GM12864 (cell line): ENCODE measurements at regions not wholly inside any gene's neighbourhood (a gene's known extent, or its start where the extent isn't known, plus 50 kb on each side); places are given as distances from the start of the nearest gene placed in this dataset.

ENCODE experiments used
- DNase-seq: peaks from one replicate; pipeline ENCODE4 v3.0.0-alpha.2; 2011; ENCODE audit warnings: low read depth
- H3K4me3 ChIP-seq: 2 replicates; pipeline ENCODE4 v1.5.1; 2011; ENCODE audit warnings: mild to moderate bottlenecking, low read depth, low read length, control low read depth
- TF ChIP-seq, protein P1 (sequence below): IDR thresholded peaks from 2 replicates; pipeline ENCODE4 v1.5.1; 2011; ENCODE audit warnings: low read depth, mild to moderate bottlenecking, moderate library complexity, low read length, control low read depth, inconsistent platforms; ENCODE audit errors: missing control alignments

DNA sequence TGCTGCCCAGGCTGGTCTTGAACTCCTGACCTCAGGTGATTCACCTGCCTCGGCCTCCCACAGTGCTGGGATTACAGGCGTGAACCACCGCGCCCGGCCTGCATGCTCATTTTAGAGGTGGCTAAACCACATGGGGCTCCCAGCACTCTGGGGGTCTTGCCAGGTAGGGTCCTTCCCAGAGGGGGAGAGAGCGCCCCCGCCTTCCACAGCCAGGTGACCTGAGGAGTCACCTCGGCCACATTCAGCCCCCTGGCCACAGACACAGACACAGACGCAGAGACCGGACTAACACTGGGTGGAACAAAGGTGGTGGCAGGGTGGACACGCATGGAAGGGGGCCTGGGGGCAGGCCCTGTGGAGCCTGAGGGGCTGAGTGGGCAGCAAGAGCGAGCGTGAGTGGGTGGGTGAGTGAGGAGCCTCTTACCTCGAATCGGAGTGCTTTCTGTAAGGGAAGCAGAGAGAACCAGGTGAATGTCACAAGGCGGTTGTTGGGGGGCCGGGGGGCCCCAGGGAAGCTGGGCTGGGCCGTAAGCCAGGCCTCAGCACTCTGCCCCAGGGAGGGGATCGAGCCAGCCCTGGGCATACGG, 80.1 kb downstream of the PTPRS start:
- TF ChIP-seq, protein P1, sequence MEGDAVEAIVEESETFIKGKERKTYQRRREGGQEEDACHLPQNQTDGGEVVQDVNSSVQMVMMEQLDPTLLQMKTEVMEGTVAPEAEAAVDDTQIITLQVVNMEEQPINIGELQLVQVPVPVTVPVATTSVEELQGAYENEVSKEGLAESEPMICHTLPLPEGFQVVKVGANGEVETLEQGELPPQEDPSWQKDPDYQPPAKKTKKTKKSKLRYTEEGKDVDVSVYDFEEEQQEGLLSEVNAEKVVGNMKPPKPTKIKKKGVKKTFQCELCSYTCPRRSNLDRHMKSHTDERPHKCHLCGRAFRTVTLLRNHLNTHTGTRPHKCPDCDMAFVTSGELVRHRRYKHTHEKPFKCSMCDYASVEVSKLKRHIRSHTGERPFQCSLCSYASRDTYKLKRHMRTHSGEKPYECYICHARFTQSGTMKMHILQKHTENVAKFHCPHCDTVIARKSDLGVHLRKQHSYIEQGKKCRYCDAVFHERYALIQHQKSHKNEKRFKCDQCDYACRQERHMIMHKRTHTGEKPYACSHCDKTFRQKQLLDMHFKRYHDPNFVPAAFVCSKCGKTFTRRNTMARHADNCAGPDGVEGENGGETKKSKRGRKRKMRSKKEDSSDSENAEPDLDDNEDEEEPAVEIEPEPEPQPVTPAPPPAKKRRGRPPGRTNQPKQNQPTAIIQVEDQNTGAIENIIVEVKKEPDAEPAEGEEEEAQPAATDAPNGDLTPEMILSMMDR, result no peak
- H3K4me3 ChIP-seq, result no peak overlapping the region
- DNase-seq, result no peak

DNA sequence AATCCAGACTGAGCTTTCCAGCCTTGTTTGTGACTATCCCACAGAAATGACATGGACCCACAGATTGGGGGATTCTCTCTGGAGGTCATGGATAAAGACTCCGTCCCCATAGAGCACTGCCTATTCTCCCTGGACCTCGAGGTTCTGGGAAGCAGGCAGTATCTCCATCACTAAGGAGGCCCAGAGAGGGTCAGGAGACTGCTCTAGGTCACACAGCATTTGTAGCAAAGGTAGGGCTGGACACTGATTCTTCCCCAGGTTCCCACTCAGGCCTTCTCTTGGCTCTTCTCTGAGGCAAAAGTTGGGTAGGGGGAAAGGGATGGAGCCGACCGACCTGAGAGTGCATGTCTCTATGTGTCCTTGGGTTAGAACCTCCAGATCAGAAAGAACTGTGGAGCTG, 80.9 kb downstream of the PTPRS start:
- TF ChIP-seq, protein P1, result no peak
- DNase-seq, result no peak

DNA sequence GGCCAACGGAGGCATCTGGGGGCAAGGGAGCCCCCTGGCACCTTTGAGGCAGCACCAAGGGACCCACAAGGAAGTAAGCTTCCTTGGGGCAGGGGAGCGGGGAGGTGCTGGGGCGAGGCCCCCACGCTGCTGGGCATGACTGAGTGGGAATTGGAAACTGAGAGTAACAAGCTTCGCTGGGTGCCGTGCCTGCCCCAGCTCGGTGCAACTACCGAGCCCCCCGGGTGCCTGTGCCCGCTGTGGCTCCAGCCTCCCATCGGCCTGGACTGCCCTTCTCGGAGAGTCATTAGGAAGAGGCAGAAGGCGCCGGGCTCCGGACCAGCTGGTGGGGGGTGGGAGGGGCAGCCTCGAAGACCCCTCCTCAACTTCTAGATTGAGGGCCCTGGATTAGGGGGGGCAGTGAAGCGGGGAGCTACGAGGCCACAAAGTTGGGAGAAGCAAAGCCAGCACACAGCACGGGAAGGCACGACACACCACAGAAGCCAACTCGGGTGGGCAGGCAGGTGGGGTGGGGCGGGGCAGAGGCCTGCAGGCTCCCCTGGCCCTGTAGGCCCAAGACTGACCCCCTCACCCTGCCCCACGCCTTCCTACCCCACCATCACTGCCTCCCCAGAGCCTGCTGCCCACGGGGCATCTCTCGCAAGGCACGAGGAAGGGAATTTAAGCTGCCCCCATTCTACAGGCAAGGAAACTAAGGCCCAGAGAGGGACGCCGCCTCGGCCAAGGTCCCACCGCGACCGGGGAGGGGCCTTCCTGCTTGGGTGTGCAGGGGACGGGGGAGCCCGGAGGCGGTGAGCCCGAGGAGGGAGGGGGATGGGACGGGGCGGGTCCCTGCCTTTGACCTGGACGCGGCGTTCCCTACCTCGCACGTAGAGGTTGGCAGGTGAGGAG, 83.2 kb downstream of the PTPRS start:
- no peak for DNase-seq
- no peak overlapping the region for H3K4me3 ChIP-seq
- TF ChIP-seq, protein P1, result no peak

More for the DNA sequence above, 80.9 kb downstream of the PTPRS start:
- no peak overlapping the region for H3K4me3 ChIP-seq

DNA sequence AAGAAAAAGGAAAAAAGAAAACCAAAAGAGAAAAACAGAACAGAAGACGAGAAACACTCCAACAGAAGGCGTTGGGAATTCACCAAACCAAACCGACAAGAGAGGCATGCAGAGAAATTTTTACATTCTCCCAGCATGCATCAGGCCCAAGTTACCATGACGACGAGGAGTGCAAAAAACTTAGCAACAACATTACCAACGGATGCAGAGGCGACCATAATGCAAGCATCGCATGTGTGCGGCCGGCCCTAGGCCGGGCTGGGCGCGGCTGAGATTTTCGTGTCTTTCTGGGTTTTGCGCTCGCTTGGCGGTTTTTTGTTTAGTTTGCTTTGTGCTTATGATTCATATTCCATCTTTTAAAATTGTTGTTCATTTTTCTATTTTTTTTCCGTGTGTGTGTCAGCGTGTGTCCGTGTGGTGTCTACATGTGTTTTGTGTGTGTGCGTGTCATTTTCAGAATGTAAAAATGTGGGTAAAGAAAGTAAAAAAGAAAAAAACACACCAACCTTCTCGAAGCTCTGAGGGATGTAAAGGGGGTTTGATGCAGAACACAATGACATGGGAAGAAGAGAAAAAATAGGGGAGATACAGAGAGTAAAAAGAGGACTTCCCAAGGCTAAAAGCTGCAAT, 84.9 kb downstream of the PTPRS start:
- H3K4me3 ChIP-seq, result no peak overlapping the region
- DNase-seq, result no peak
- TF ChIP-seq, protein P1, result no peak

DNA sequence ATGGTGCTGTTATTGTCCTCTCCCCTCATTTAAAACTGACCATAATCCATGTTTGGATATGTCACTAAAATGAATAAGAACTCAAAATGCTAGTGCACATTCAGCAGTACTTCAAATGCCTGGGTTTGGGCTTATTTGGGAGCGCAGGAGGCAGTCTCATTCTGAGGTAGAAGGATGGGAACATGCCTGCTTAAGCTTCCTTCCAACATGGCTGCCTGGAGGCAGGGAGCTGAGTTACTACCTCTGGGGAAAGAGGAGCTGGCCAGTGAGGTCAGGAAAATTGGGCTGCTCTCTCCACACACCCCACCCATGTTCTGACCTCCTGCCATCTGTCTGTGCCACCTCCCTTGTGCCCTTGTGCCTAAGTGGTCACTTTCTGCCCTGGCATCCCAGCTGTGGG, 85.7 kb downstream of the PTPRS start:
- DNase-seq, result no peak
- TF ChIP-seq, protein P1, result no peak
- H3K4me3 ChIP-seq, result no peak overlapping the region

DNA sequence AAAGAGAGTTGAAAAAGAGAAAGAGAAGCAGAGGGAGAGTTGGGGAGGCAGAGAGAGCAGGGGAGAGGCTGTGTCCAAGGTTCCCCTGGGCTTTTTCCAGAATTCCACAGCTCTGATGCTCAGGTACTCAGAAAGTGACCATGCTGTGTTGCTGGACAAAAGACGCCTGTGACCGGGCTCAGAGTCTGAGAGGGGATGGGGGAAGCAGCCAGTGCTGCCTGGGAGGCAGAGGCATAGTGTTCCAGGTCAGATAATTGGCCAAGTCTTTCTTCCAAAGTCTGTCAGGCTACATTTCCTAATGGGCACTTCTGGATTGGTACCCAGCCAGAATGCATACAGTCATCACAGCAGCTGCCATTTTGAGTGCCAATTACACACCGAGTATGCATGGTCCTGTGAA, 86.1 kb downstream of the PTPRS start:
- DNase-seq, result no peak
- TF ChIP-seq, protein P1, result no peak

More for the DNA sequence above, 86.1 kb downstream of the PTPRS start:
- no peak overlapping the region for H3K4me3 ChIP-seq
